Peyer's patch (tissue), 4 donors: ENCODE measurements at regions not wholly inside any gene's neighbourhood (a gene's known extent, or its start where the extent isn't known, plus 50 kb on each side); places are given as distances from the start of the nearest gene placed in this dataset.

Experiments used
- DNase-seq, 3 donors: peaks; one replicate each; pipeline ENCODE4 v3.0.0-alpha.2; 2017 to 2019
- H3K27ac ChIP-seq, 4 donors: fragments of 200-600 bp; sonication (generic); one replicate each; pipeline ENCODE4 v1.5.1; 2016 to 2019
- H3K27me3 ChIP-seq, 2 donors: fragments of 200-600 bp; sonication (generic); one replicate each; pipeline ENCODE4 v1.5.1; 2019
- H3K36me3 ChIP-seq, 3 donors: fragments of 200-600 bp; sonication (generic); one replicate each; pipeline ENCODE4 v1.5.1; 2016 to 2019
- H3K4me1 ChIP-seq, 4 donors: fragments of 200-600 bp; sonication (generic); one replicate each; pipeline ENCODE4 v1.5.1; 2016 to 2019
- H3K4me3 ChIP-seq, 4 donors: fragments of 200-600 bp; sonication (generic); 1 replicate in 3 of 4; 2 replicates in 1 of 4; pipeline ENCODE4 v1.5.1; 2016 to 2019; ENCODE audit warnings: mild to moderate bottlenecking in 1 of 4
- H3K9me3 ChIP-seq, 4 donors: fragments of 200-600 bp; sonication (generic); one replicate each; pipeline ENCODE4 v1.5.1; 2016 to 2019; ENCODE audit warnings: mild to moderate bottlenecking in 1 of 4
- POLR2A ChIP-seq, 2 donors: fragments of 450-650 bp; IDR thresholded peaks; one replicate each; pipeline ENCODE4 v1.5.1; 2017; ENCODE audit warnings: antibody characterized with exemption in 2 of 2, mild to moderate bottlenecking in 2 of 2, moderate library complexity in 2 of 2
- TF ChIP-seq, protein P1 (sequence below), 6 experiments: fragments of 450-650 bp in 4 of 6; fragments of 200-600 bp in 2 of 6; sonication (generic) in 1 of 6; IDR thresholded peaks; one replicate each; pipeline ENCODE4 v1.5.1; 2017 to 2019; ENCODE audit warnings: antibody characterized with exemption in 6 of 6, mild to moderate bottlenecking in 3 of 6, moderate library complexity in 1 of 6

DNA sequence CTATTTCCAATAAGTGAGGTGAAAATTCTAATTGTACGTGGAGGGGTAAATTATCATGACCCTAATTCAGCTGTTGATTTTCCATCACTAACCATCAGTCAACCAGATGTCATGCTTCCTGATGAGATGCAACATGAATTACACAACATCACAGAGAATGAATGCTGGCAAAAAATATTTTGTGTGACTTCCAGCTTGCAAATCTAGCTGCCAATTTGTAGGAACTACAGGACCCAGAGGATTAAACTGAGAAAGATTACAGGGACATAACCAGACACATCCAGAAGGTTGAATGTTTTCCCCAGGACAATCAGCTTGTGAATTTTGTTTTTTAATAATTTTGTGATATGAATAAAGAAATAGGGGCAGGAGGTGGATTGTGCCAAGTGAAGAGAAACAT is 349.0 kb upstream of the ATP10A start:
- no peak overlapping the region for H3K4me3 ChIP-seq
- no peak for DNase-seq
- H3K4me1 ChIP-seq: no peaks in the 10 kb centered on the region
- no peak overlapping the region for H3K27ac ChIP-seq
- H3K27me3 ChIP-seq: no peaks in the 10 kb centered on the region
- H3K9me3 ChIP-seq: no peaks in the 10 kb centered on the region
- no peak for TF ChIP-seq POLR2A (IDR thresholded peaks at IDR 0.05)
- TF ChIP-seq, protein P1, sequence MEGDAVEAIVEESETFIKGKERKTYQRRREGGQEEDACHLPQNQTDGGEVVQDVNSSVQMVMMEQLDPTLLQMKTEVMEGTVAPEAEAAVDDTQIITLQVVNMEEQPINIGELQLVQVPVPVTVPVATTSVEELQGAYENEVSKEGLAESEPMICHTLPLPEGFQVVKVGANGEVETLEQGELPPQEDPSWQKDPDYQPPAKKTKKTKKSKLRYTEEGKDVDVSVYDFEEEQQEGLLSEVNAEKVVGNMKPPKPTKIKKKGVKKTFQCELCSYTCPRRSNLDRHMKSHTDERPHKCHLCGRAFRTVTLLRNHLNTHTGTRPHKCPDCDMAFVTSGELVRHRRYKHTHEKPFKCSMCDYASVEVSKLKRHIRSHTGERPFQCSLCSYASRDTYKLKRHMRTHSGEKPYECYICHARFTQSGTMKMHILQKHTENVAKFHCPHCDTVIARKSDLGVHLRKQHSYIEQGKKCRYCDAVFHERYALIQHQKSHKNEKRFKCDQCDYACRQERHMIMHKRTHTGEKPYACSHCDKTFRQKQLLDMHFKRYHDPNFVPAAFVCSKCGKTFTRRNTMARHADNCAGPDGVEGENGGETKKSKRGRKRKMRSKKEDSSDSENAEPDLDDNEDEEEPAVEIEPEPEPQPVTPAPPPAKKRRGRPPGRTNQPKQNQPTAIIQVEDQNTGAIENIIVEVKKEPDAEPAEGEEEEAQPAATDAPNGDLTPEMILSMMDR (IDR thresholded peaks at IDR 0.05): no peak
- no peaks in the 10 kb centered on the region for H3K36me3 ChIP-seq

DNA sequence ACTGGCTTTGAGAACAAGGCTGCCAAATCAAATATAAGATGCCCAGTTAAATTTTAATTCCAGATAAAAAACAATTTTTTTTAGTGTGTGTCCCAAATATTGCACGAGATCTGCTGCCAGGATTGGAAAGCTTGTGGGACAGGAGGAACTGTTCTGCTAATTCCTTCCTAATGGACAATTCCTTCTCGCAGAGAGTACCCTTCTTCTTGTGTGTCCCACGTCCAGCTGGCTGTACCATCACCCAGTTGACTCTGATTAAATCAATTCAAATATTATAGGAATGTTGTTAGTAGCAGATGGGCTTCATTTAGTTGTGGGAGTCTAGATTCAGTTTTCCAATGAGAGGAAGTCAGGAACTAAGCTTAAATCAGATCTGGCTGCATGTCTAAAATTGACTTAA is 347.9 kb upstream of the ATP10A start:
- H3K4me1 ChIP-seq: no peaks in the 10 kb centered on the region
- no peak overlapping the region for H3K4me3 ChIP-seq
- H3K9me3 ChIP-seq: no peaks in the 10 kb centered on the region
- no peak for DNase-seq
- H3K27me3 ChIP-seq: no peaks in the 10 kb centered on the region
- TF ChIP-seq POLR2A (IDR thresholded peaks at IDR 0.05): no peak
- TF ChIP-seq, protein P1 (IDR thresholded peaks at IDR 0.05): no peak
- H3K36me3 ChIP-seq: no peaks in the 10 kb centered on the region
- H3K27ac ChIP-seq: no peak overlapping the region

DNA sequence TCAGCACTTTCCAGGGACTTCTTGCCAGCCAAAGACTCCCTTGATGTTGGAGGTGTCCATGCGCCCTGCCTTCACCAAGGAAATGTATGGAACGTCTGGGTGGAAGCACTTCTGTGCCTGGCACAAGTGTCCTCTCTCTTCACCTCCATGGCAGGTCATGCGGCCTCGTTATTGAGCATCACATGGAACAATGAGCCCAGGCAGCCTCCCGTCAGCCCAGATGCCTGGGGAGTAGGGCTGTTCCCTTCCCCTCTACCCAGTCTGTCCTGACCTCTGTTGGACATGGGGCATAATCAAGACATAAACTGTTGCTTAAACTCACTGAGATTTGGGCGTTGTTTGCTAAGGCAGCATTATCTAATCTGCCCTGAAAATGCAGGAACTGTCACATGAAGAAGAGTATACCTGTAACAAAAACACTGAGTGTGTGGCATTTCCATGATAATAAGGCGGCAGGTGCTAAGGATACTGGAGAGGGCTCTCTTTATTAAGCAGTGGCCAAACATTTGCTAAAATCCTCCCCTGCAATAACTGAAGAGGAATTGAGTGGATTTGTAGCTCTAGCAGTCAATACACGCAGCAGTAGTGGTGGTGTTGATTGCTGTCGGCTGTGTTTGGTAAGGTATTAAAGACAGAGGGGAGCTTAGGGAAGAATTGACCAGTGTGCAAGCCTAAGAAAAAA is 338.2 kb upstream of the ATP10A start:
- Histone ChIP-seq H3K27ac (no peak overlapping the region), H3K27me3 (no peaks in the 10 kb centered on the region), H3K4me1 (no peaks in the 10 kb centered on the region), H3K4me3 (no peak overlapping the region), H3K36me3 (no peaks in the 10 kb centered on the region), H3K9me3 (no peaks in the 10 kb centered on the region)
- TF ChIP-seq POLR2A (IDR thresholded peaks at IDR 0.05): no peak
- TF ChIP-seq, protein P1 (IDR thresholded peaks at IDR 0.05): no peak
- no peak for DNase-seq

DNA sequence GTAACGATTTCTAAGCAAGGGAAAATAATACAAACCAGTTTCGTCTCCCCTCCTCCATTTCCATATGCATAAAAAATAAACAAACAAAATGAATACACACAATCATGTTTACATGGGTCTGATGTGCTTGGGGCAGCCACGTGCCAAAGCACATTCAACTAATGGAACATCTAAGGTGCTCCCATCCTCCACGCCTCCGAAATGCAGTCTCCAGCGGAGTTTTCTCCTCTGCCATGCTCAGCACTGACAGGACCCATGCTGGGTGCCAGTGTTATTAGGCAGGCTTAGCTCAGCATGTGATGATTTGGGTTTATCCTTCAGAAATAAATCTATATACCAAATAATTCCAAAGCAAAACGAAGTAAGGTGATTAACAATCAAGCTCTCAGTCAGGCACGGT is 337.3 kb upstream of the ATP10A start:
- no peak for DNase-seq
- Histone ChIP-seq H3K4me3 (no peak overlapping the region), H3K27ac (no peak overlapping the region), H3K27me3 (no peaks in the 10 kb centered on the region), H3K4me1 (no peaks in the 10 kb centered on the region), H3K9me3 (no peaks in the 10 kb centered on the region), H3K36me3 (no peaks in the 10 kb centered on the region)
- TF ChIP-seq, protein P1 (IDR thresholded peaks at IDR 0.05): no peak
- TF ChIP-seq POLR2A (IDR thresholded peaks at IDR 0.05): no peak

DNA sequence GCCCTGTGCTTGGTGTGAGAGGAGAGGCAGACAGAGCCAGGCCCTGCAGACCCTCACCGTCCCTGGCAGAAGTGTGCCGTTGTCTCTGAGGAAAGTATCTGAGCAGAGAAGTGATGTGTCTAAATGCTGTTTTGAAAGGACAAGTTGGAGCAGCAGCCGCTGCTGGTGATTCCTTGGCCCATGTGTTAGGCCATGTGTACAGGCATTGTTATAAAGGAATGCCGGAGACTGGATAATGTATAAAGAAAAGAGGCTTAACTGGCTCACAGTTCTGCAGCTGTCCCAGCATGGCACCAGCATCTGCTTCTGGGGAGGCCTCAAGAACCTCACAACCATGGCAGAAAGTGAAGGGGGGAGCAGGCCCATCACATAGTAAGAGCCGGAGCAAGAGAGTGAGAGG is 334.6 kb upstream of the ATP10A start:
- no peak overlapping the region for H3K27ac ChIP-seq
- H3K36me3 ChIP-seq: no peaks in the 10 kb centered on the region
- no peaks in the 10 kb centered on the region for H3K27me3 ChIP-seq
- no peaks in the 10 kb centered on the region for H3K4me1 ChIP-seq
- TF ChIP-seq POLR2A (IDR thresholded peaks at IDR 0.05): no peak
- TF ChIP-seq, protein P1 (IDR thresholded peaks at IDR 0.05): no peak
- H3K9me3 ChIP-seq: no peaks in the 10 kb centered on the region
- DNase-seq: no peak
- H3K4me3 ChIP-seq: no peak overlapping the region

DNA sequence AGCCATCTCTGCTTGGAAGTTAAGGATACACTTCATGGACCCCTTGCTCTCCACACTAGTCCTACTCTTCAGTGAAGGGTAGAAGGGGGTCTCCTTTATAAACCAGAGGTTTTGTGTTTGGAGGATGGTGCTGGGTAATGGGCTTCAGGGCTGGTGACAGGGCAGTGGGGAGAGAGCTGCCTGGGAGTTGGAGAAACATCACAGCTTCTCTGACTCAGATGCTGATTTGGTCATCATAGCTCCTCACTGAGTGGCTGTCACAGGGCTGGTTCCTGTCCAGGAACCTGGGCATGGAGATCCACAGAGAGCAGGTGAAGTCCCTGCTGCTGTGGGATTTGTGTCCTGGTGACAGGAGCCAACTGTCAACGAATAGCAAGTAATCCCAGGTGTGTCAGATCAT is 333.9 kb upstream of the ATP10A start:
- Histone ChIP-seq H3K36me3 (no peaks in the 10 kb centered on the region), H3K27me3 (no peaks in the 10 kb centered on the region), H3K4me3 (no peak overlapping the region), H3K4me1 (no peaks in the 10 kb centered on the region), H3K9me3 (no peaks in the 10 kb centered on the region), H3K27ac (no peak overlapping the region)
- DNase-seq: no peak
- no peak for TF ChIP-seq POLR2A (IDR thresholded peaks at IDR 0.05)
- TF ChIP-seq, protein P1 (IDR thresholded peaks at IDR 0.05): no peak
